HEK293T (cell line): ENCODE measurements at regions not wholly inside any gene's neighbourhood (a gene's known extent, or its start where the extent isn't known, plus 50 kb on each side); places are given as distances from the start of the nearest gene placed in this dataset.

Source experiments
- CTCF ChIA-PET: fragments of 350-600 bp; formaldehyde crosslinking; extraction: SDS; loops from one replicate; lab custom pipeline; 2021; ENCODE audit warnings: antibody characterized with exemption, inconsistent platforms; lab: Yijun Ruan, JAX
- POLR2A ChIA-PET: fragments of 350-600 bp; formaldehyde crosslinking; extraction: SDS; loops from one replicate; lab custom pipeline; 2020; ENCODE audit warnings: antibody characterized with exemption, inconsistent platforms; lab: Yijun Ruan, JAX
- DNase-seq: peaks from one replicate; pipeline ENCODE4 v3.0.0; 2012; ENCODE audit warnings: mixed read lengths; ENCODE audit errors: extremely low spot score
- ARNT ChIP-seq: fragments of 450-650 bp; IDR thresholded peaks from 2 replicates; pipeline ENCODE4 v1.6.1; 2017; ENCODE audit warnings: mild to moderate bottlenecking
- BHLHE40 ChIP-seq: fragments of 450-650 bp; IDR thresholded peaks from 2 replicates; pipeline ENCODE4 v1.6.1; 2016; ENCODE audit warnings: mild to moderate bottlenecking, moderate library complexity, borderline replicate concordance
- CTBP1 ChIP-seq: fragments of 450-650 bp; IDR thresholded peaks from 2 replicates; pipeline ENCODE4 v1.6.1; 2016; ENCODE audit warnings: borderline replicate concordance
- ELF4 ChIP-seq: fragments of 450-650 bp; IDR thresholded peaks from 2 replicates; pipeline ENCODE4 v1.6.1; 2017; ENCODE audit warnings: antibody characterized with exemption
- FOXA1 ChIP-seq: fragments of 450-650 bp; IDR thresholded peaks from 2 replicates; pipeline ENCODE4 v1.6.1; 2016; ENCODE audit warnings: mild to moderate bottlenecking
- FOXK2 ChIP-seq: fragments of 450-650 bp; IDR thresholded peaks from 2 replicates; pipeline ENCODE4 v1.6.1; 2016; ENCODE audit warnings: mild to moderate bottlenecking
- FOXM1 ChIP-seq: fragments of 450-650 bp; IDR thresholded peaks from 2 replicates; pipeline ENCODE4 v1.6.1; 2017; ENCODE audit warnings: mild to moderate bottlenecking, borderline replicate concordance
- HDGF ChIP-seq: fragments of 450-650 bp; IDR thresholded peaks from 2 replicates; pipeline ENCODE4 v1.6.1; 2017; ENCODE audit warnings: antibody characterized with exemption, borderline replicate concordance
- L3MBTL2 ChIP-seq: fragments of 450-650 bp; conservative IDR thresholded peaks from 2 replicates; pipeline ENCODE4 v1.6.1; 2016; ENCODE audit warnings: mild to moderate bottlenecking
- LEF1 ChIP-seq: fragments of 450-650 bp; IDR thresholded peaks from 2 replicates; pipeline ENCODE4 v1.6.1; 2017; ENCODE audit warnings: mild to moderate bottlenecking, borderline replicate concordance
- NFRKB ChIP-seq: fragments of 450-650 bp; IDR thresholded peaks from 2 replicates; pipeline ENCODE4 v1.6.1; 2016; ENCODE audit warnings: mild to moderate bottlenecking, moderate library complexity
- SP1 ChIP-seq: fragments of 450-650 bp; IDR thresholded peaks from 2 replicates; pipeline ENCODE4 v1.6.1; 2017
- SUZ12 ChIP-seq: fragments of 450-650 bp; IDR thresholded peaks from 2 replicates; pipeline ENCODE4 v1.6.1; 2016; ENCODE audit warnings: mild to moderate bottlenecking
- TARDBP ChIP-seq: fragments of 450-650 bp; IDR thresholded peaks from 2 replicates; pipeline ENCODE4 v1.6.1; 2016
- ZNF384 ChIP-seq: fragments of 450-650 bp; IDR thresholded peaks from 2 replicates; pipeline ENCODE4 v1.6.1; 2016
- TF ChIP-seq, protein P1 (sequence below): fragments of 450-650 bp; IDR thresholded peaks from 2 replicates; pipeline ENCODE4 v1.6.1; 2016

DNA sequence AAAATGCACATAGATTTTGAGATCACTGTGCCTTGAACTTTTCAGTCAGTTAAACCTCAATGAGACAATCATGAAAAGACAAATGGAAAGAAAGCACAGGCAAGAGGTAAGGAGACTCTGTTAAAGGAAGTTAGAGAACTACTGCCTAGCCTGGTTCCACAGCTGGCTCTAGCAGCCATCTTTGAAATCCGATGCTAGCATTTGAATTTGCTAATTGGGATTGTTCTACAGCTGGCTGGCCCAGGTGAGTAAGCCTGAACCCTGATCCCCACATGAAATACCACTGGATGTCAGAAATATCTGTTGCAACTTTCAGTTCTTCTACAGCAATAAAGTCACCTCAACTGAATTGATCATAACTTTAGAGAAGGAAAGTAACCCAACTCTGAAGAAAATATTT, 315.2 kb upstream of the CHAC2 start:
- DNase-seq = no peak
- no peak for TF ChIP-seq HDGF
- TF ChIP-seq SUZ12 = no peak
- no peak for TF ChIP-seq TARDBP
- TF ChIP-seq L3MBTL2 = no peak
- TF ChIP-seq FOXM1 = no peak
- TF ChIP-seq SP1 = no peak
- TF ChIP-seq BHLHE40 = no peak
- TF ChIP-seq CTBP1 = no peak
- TF ChIP-seq ELF4 = no peak
- no peak for TF ChIP-seq NFRKB
- TF ChIP-seq LEF1 = no peak
- TF ChIP-seq, protein P1, sequence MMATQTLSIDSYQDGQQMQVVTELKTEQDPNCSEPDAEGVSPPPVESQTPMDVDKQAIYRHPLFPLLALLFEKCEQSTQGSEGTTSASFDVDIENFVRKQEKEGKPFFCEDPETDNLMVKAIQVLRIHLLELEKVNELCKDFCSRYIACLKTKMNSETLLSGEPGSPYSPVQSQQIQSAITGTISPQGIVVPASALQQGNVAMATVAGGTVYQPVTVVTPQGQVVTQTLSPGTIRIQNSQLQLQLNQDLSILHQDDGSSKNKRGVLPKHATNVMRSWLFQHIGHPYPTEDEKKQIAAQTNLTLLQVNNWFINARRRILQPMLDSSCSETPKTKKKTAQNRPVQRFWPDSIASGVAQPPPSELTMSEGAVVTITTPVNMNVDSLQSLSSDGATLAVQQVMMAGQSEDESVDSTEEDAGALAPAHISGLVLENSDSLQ = no peak
- CTCF ChIA-PET = no interaction called here
- POLR2A ChIA-PET = no interaction called here

DNA sequence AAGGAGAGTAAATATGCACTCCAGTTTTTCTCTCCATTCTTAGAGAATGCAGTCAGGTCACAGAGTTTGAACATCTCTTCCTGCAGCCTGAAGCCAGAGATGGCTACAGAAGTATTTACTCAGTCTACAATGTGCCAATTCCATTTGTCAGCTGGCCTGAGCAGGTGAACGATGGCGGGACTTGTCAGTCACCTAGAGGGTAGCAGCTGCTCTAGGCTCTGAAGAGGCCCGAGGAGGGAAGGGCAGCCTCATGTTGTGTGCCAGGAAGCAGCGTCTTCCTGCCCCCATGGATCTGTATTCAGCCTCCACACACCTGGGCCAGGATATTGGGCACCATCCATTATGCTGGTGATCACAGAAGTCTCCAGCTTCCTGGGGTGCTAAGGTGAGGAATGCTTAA, 316.7 kb upstream of the CHAC2 start:
- TF ChIP-seq ELF4 (no peak), SP1 (no peak), BHLHE40 (no peak), TARDBP (no peak), FOXM1 (no peak)
- POLR2A ChIA-PET = no interaction called here
- CTCF ChIA-PET = interaction anchor here (0.6 kb wide), 1 partner anchor 179 kb away, joined by 5 read pairs; no protein-coding TSS in a partner anchor
- no peak for DNase-seq

DNA sequence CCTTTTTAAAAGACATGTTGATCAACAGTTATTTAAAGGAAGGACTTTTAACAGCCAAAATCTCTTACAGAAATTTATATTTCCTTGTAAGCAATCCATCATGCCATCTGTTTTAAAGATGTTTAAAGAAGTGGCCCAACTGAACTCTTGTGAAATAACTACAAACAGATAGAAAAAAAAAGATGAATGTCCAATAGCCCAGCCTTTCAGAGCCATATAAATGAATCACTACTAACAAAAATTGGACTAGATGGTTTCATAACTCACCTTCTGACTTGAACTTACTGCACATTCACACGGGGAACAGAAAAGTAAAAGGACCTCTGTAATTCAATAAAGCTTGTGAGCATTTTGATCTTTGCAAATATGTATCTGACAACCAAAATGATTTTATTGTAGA, 319.0 kb upstream of the CHAC2 start:
- CTCF ChIA-PET = no interaction called here
- DNase-seq = no peak
- no peak for TF ChIP-seq LEF1
- TF ChIP-seq FOXA1 = no peak
- TF ChIP-seq BHLHE40 = no peak
- no peak for TF ChIP-seq ELF4
- no peak for TF ChIP-seq CTBP1
- TF ChIP-seq FOXM1 = no peak
- POLR2A ChIA-PET = no interaction called here

DNA sequence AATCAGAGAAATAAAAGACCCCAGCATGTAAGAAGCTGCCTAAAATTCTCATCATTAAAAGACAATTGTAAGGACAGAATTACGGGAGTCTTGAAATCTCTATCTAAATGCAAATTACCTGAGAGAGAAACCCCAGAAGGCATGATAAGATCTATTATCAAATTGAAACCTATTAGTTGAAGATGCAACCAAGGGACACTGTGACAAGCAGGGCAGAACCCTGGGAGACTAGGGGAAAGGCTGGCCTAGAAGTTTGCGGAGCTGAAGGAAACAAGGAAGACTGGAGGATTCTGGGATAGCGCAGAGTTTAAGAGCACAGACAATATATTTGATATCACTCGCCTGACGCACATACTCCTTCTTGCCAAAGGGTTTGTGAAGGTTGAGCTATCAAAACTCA, 319.5 kb upstream of the CHAC2 start:
- TF ChIP-seq FOXK2 = no peak
- no peak for TF ChIP-seq NFRKB
- TF ChIP-seq ARNT = no peak
- no peak for TF ChIP-seq SUZ12
- TF ChIP-seq TARDBP = no peak
- ChIA-PET POLR2A (no interaction called here), CTCF (no interaction called here)
- DNase-seq = no peak

DNA sequence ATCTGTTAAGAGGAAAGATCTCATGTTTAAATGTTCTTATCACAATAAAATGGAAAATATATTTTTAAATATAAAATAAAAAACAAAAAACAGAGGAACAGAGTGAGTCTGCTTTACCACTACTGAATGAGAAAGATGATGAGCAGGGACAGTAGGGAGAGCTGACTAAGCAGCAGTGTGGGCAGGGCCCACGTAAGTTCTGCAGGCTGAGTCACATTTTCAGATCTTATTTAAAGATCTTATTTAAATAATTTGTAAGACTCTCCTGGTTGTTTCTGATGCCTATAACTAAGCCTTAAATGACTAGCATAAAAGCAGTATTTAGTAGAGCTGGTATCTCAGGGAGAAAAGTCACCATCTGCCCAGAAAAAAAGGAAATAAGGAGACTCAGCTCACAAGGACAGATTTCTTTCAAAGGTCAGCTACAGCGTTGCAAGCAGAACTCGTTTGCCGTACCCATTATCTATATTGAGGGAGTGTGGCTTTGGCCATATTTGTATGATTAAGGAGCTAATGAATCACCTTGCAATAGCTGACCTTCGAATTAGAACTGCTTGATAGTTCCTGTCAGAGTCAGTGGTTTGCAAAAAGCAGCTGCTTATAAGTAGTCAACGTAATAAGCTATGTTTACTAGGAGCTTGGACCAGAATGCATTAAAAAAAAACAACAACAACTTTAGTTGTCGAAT, 322.1 kb upstream of the CHAC2 start:
- DNase-seq = no peak
- ChIA-PET POLR2A (no interaction called here), CTCF (no interaction called here)
- TF ChIP-seq HDGF (no peak), NFRKB (no peak), TARDBP (no peak), FOXM1 (no peak), LEF1 (no peak), FOXA1 (no peak), ZNF384 (no peak), BHLHE40 (no peak), L3MBTL2 (no peak), FOXK2 (no peak), ELF4 (no peak), ARNT (no peak), CTBP1 (no peak), SUZ12 (no peak), SP1 (no peak)
- TF ChIP-seq, protein P1 = no peak

DNA sequence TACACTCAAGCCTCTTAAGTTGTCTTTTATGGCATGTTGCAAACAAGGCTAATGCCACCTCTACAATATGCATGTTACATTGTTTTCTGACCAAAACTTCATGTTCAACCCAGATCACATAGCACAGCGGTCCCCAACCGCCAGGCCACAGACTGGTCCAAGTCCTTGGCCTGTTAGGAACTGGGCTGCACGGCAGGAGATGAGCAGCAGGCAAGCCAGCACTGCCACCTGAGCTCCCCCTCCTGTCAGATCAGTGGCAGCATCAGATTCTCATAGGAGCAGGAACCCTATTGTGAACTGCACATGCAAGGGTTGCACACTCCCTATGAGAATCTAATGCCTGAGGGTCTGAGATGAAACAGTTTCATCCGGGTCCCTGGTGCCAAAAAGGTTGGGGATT, 324.8 kb upstream of the CHAC2 start:
- ChIA-PET POLR2A (no interaction called here), CTCF (no interaction called here)
- no peak for TF ChIP-seq FOXM1
- no peak for DNase-seq

DNA sequence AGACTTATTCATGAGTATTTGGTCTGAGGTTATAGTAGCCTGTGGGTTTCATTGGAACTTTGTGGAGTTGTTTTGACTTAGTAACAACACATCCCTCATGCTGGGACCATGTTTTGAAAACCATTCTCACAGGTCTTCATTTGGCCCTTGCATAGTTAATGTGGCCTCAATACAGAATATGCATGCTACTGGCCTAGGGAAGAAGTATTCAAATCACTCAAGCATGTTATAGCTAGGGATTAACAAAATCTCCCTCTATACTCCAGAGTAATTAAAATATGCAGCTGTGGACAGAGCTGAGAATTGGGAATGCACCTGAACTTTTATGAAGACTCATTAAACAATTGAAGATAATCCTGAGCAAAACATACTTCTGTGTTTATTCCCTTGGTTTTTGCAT, 325.5 kb upstream of the CHAC2 start:
- ChIA-PET POLR2A (no interaction called here), CTCF (no interaction called here)
- TF ChIP-seq ELF4 (no peak), ZNF384 (no peak), ARNT (no peak), SP1 (no peak), NFRKB (no peak), SUZ12 (no peak), LEF1 (no peak), FOXA1 (no peak), TARDBP (no peak), FOXM1 (no peak)
- TF ChIP-seq, protein P1 = no peak
- DNase-seq = no peak
